Panc1 (cell line): ENCODE measurements at regions not wholly inside any gene's neighbourhood (a gene's known extent, or its start where the extent isn't known, plus 50 kb on each side); places are given as distances from the start of the nearest gene placed in this dataset.

Source experiments
- ATAC-seq: fragments of 200-7000 bp; cut with Tn5 transposase; 2 replicates; pipeline ENCODE4 v1.9.1; 2020; ENCODE audit warnings: mild to moderate bottlenecking, moderate library complexity
- BruUV-seq: library from RNA; stranded (reverse); fragments of 400-500 nt; replicated peaks from 2 replicates; lab custom pipeline; 2021; lab: Mats Ljungman, UMichigan
- CTCF ChIA-PET: fragments of 300-600 bp; sonication (Branson Sonifier 250); formaldehyde crosslinking; loops from one replicate; lab custom pipeline; 2022; ENCODE audit warnings: antibody characterized with exemption; lab: Charles Lee
- POLR2A ChIA-PET: fragments of 300-600 bp; sonication (Branson Sonifier 250); formaldehyde crosslinking; loops from one replicate; lab custom pipeline; 2022; ENCODE audit warnings: antibody characterized with exemption; lab: Charles Lee
- DNase-seq: peaks from one replicate; pipeline ENCODE4 v3.0.0-alpha.2; 2010; ENCODE audit warnings: low read depth, low spot score
- H3K27ac ChIP-seq: 2 replicates; pipeline ENCODE4 v1.5.1; 2011; ENCODE audit warnings: mild to moderate bottlenecking, low read length, inconsistent platforms
- H3K27me3 ChIP-seq: fragments of 200-500 bp; sonication (Bioruptor generic); 2 replicates; pipeline ENCODE4 v1.6.0; 2014; ENCODE audit warnings: low read length, inconsistent platforms; ENCODE audit not compliant: control insufficient read depth, insufficient read depth
- H3K36me3 ChIP-seq: fragments of 200-500 bp; sonication (Bioruptor generic); 2 replicates; pipeline ENCODE4 v1.5.1; 2014; ENCODE audit warnings: inconsistent platforms, mild to moderate bottlenecking, low read length, moderate library complexity; ENCODE audit not compliant: control insufficient read depth, insufficient read depth
- H3K4me1 ChIP-seq: 2 replicates; pipeline ENCODE4 v1.5.1; 2011; ENCODE audit warnings: inconsistent platforms, mild to moderate bottlenecking, low read length, moderate library complexity; ENCODE audit not compliant: control insufficient read depth, insufficient read depth
- H3K4me3 ChIP-seq, 2 experiments: 2 replicates each; pipeline ENCODE4 v1.5.1; 2011 to 2012; ENCODE audit warnings: low read depth in 2 of 2, low read length in 2 of 2, mild to moderate bottlenecking in 2 of 2, inconsistent platforms in 1 of 2, moderate library complexity in 1 of 2
- H3K9me3 ChIP-seq: fragments of 200-500 bp; sonication (Bioruptor generic); 2 replicates; pipeline ENCODE4 v1.5.1; 2014; ENCODE audit warnings: low read depth, mild to moderate bottlenecking, inconsistent platforms, low read length, moderate library complexity; ENCODE audit not compliant: control insufficient read depth, insufficient read depth
- POLR2AphosphoS5 ChIP-seq: IDR thresholded peaks from 2 replicates; pipeline ENCODE4 v1.6.1; 2012; ENCODE audit warnings: mild to moderate bottlenecking, low read depth, low read length, moderate library complexity
- SIN3A ChIP-seq: IDR thresholded peaks from 2 replicates; pipeline ENCODE4 v1.6.1; 2012; ENCODE audit warnings: low read depth, mild to moderate bottlenecking, low read length, moderate library complexity, borderline replicate concordance; ENCODE audit not compliant: insufficient read depth
- TCF7L2 ChIP-seq: IDR thresholded peaks from 2 replicates; pipeline ENCODE4 v1.6.1; 2011; ENCODE audit warnings: mild to moderate bottlenecking, low read depth, low read length, inconsistent platforms
- in situ Hi-C: cut with HindIII; loops from 2 replicates; pipeline ENCODE4 v1.10.0; 2016; ENCODE audit warnings: low sequenced_read_pairs, low pct_unique_long_range_greater_than_20kb
- intact Hi-C: fragments of 100-400 bp; cut with micrococcal nuclease; formaldehyde crosslinking; loops from one replicate; pipeline ENCODE4 v1.10.0; 2022; ENCODE audit not compliant: unreplicated experiment
- TF ChIP-seq, protein P1 (sequence below): fragments of 450-650 bp; IDR thresholded peaks from 2 replicates; pipeline ENCODE4 v1.5.1; 2017; ENCODE audit warnings: mild to moderate bottlenecking
- TF ChIP-seq, protein P2 (sequence below), 2 experiments: IDR thresholded peaks; 2 replicates each; pipeline ENCODE4 v1.6.1; 2011 to 2012; ENCODE audit warnings: low read depth in 2 of 2, control low read depth in 1 of 2, low read length in 1 of 2, mild to moderate bottlenecking in 1 of 2, moderate library complexity in 1 of 2; ENCODE audit not compliant: insufficient read depth in 1 of 2

- no peak for DNase-seq
- Histone ChIP-seq H3K4me3 (no peak overlapping the region), H3K9me3 (no peaks in the 10 kb centered on the region), H3K4me1 (no peaks in the 10 kb centered on the region), H3K27ac (no peak overlapping the region), H3K27me3 (no peaks in the 10 kb centered on the region), H3K36me3 (no peaks in the 10 kb centered on the region)
- TF ChIP-seq SIN3A (no peak), TCF7L2 (no peak), POLR2AphosphoS5 (no peak)
- TF ChIP-seq, protein P1, sequence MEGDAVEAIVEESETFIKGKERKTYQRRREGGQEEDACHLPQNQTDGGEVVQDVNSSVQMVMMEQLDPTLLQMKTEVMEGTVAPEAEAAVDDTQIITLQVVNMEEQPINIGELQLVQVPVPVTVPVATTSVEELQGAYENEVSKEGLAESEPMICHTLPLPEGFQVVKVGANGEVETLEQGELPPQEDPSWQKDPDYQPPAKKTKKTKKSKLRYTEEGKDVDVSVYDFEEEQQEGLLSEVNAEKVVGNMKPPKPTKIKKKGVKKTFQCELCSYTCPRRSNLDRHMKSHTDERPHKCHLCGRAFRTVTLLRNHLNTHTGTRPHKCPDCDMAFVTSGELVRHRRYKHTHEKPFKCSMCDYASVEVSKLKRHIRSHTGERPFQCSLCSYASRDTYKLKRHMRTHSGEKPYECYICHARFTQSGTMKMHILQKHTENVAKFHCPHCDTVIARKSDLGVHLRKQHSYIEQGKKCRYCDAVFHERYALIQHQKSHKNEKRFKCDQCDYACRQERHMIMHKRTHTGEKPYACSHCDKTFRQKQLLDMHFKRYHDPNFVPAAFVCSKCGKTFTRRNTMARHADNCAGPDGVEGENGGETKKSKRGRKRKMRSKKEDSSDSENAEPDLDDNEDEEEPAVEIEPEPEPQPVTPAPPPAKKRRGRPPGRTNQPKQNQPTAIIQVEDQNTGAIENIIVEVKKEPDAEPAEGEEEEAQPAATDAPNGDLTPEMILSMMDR = no peak
- TF ChIP-seq, protein P2, sequence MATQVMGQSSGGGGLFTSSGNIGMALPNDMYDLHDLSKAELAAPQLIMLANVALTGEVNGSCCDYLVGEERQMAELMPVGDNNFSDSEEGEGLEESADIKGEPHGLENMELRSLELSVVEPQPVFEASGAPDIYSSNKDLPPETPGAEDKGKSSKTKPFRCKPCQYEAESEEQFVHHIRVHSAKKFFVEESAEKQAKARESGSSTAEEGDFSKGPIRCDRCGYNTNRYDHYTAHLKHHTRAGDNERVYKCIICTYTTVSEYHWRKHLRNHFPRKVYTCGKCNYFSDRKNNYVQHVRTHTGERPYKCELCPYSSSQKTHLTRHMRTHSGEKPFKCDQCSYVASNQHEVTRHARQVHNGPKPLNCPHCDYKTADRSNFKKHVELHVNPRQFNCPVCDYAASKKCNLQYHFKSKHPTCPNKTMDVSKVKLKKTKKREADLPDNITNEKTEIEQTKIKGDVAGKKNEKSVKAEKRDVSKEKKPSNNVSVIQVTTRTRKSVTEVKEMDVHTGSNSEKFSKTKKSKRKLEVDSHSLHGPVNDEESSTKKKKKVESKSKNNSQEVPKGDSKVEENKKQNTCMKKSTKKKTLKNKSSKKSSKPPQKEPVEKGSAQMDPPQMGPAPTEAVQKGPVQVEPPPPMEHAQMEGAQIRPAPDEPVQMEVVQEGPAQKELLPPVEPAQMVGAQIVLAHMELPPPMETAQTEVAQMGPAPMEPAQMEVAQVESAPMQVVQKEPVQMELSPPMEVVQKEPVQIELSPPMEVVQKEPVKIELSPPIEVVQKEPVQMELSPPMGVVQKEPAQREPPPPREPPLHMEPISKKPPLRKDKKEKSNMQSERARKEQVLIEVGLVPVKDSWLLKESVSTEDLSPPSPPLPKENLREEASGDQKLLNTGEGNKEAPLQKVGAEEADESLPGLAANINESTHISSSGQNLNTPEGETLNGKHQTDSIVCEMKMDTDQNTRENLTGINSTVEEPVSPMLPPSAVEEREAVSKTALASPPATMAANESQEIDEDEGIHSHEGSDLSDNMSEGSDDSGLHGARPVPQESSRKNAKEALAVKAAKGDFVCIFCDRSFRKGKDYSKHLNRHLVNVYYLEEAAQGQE (IDR thresholded peaks at IDR 0.05; ENCODE audit: insufficient read depth in 1 of 2, low read depth in 2 of 2, low read length in 1 of 2) = no peak
- intact Hi-C loops (no loop called here), in situ Hi-C loops (no loop called here)
- ATAC-seq = no peak
- ChIA-PET POLR2A (no interaction called here), CTCF (no interaction called here)
- no TSS peak for BruUV-seq
Observed at GRCh38 chr7:46990761-46991160, 591.1 kb downstream of the TNS3 start.

GRCh38 chr7:46989247-46989646 lies 592.7 kb downstream of the TNS3 start:
- DNase-seq (no peak), ATAC-seq (no peak)
- no TSS peak for BruUV-seq
- in situ Hi-C loops (no loop called here), intact Hi-C loops (no loop called here)
- Histone ChIP-seq H3K4me1 (no peaks in the 10 kb centered on the region), H3K9me3 (no peaks in the 10 kb centered on the region), H3K4me3 (no peak overlapping the region), H3K27ac (no peak overlapping the region), H3K27me3 (no peaks in the 10 kb centered on the region), H3K36me3 (no peaks in the 10 kb centered on the region)
- CTCF ChIA-PET = no interaction called here
- POLR2A ChIA-PET = no interaction called here
- TF ChIP-seq POLR2AphosphoS5 (no peak), TCF7L2 (no peak), SIN3A (no peak)
- TF ChIP-seq, protein P2 (IDR thresholded peaks at IDR 0.05; ENCODE audit: insufficient read depth in 1 of 2, low read depth in 2 of 2, low read length in 1 of 2) = no peak
- TF ChIP-seq, protein P1 = no peak
